Erythroblast (primary cell): ENCODE measurements at regions not wholly inside any gene's neighbourhood (a gene's known extent, or its start where the extent isn't known, plus 50 kb on each side); places are given as distances from the start of the nearest gene placed in this dataset.

Experiments used
- GATA1 ChIP-seq: IDR thresholded peaks from 2 replicates; pipeline ENCODE4 v1.6.1; 2011; ENCODE audit warnings: low read depth, mild to moderate bottlenecking, control low read depth, low read length, moderate library complexity
- POLR2A ChIP-seq: IDR thresholded peaks from 2 replicates; pipeline ENCODE4 v1.6.1; 2011; ENCODE audit warnings: mild to moderate bottlenecking, low read length

DNA sequence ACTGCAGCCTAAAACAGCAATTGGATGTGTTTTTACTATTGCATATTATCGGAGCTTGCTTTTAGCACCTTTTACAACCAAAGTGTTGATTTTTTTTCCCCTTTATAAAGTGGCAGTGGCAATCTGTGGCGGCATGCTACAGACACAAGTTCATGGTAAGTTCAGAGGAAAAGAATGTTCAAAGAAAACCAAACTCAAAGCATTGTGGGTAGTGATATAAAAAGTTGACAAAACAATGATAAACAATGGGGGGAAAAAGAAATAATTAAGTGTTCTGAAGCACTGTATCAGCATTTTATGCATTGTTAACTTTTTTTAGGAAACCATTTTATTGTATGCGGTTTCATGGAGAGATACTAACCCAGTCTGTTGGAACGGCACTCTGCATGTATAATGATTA, 492.0 kb upstream of the SOX5 start:
- TF ChIP-seq POLR2A (no peak), GATA1 (no peak)
